GM12892 (cell line): ENCODE measurements at regions not wholly inside any gene's neighbourhood (a gene's known extent, or its start where the extent isn't known, plus 50 kb on each side); places are given as distances from the start of the nearest gene placed in this dataset.

Experiments used
- POLR2A ChIP-seq: IDR thresholded peaks from 2 replicates; pipeline ENCODE4 v1.6.1; 2011; ENCODE audit warnings: low read depth, low read length, control low read depth
- POLR2AphosphoS5 ChIP-seq: IDR thresholded peaks from 2 replicates; pipeline ENCODE4 v1.6.1; 2011; ENCODE audit warnings: low read depth, low read length, control low read depth

DNA sequence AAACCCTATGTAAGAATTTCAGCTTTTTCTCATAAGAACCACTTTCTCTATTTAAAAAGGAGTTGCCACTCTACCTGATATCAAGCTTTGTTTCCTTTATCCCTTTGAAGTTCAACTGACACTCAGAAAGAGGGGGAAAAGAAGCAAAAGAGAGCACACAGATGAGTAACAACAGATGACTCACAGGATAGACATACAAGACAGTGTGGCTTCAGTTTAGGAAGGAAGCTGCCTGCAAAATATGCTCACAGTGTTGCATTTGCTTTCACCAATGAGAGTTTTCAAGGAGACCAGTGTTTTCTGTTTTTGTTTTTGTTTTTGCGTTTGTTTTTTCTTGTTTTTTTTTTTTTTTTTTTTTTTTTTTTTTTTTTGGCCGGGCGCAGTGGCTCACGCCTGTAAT lies 1181.6 kb downstream of the DNAJB9 start:
- TF ChIP-seq POLR2AphosphoS5 (no peak), POLR2A (no peak)
